WERI-Rb-1 (cell line): ENCODE measurements at regions not wholly inside any gene's neighbourhood (a gene's known extent, or its start where the extent isn't known, plus 50 kb on each side); places are given as distances from the start of the nearest gene placed in this dataset.

Experiments used
- DNase-seq: peaks from one replicate; pipeline ENCODE4 v3.0.0-alpha.2; 2020
- H3K27ac ChIP-seq: fragments of 250-450 bp; sonication (Bioruptor Pico); 2 replicates; pipeline ENCODE4 v1.5.1; 2020; ENCODE audit warnings: mild to moderate bottlenecking, moderate library complexity
- H3K27me3 ChIP-seq: fragments of 250-450 bp; sonication (Bioruptor Pico); 2 replicates; pipeline ENCODE4 v1.5.1; 2021; ENCODE audit warnings: mild to moderate bottlenecking, low read depth, moderate library complexity; ENCODE audit not compliant: insufficient read depth, severe bottlenecking
- H3K36me3 ChIP-seq: fragments of 250-450 bp; sonication (Bioruptor Pico); 2 replicates; pipeline ENCODE4 v1.5.1; 2020; ENCODE audit warnings: mild to moderate bottlenecking, moderate library complexity
- H3K4me3 ChIP-seq: 2 replicates; pipeline ENCODE4 v1.5.1; 2011; ENCODE audit warnings: low read depth, mild to moderate bottlenecking, control low read depth, low read length
- H3K9me3 ChIP-seq: fragments of 250-450 bp; sonication (Bioruptor Pico); 2 replicates; pipeline ENCODE4 v1.5.1; 2021; ENCODE audit warnings: mild to moderate bottlenecking, moderate library complexity; ENCODE audit not compliant: severe bottlenecking
- CTCF ChIP-seq: IDR thresholded peaks from 2 replicates; pipeline ENCODE4 v1.5.1; 2011; ENCODE audit warnings: low read depth, mild to moderate bottlenecking, control low read depth, inconsistent platforms, low read length

GRCh38 chr2:138842341-138842740 lies 62.2 kb upstream of the NXPH2 start:
- Histone ChIP-seq H3K9me3 (no peaks in the 10 kb centered on the region), H3K27ac (no peak overlapping the region), H3K4me3 (no peak overlapping the region), H3K36me3 (no peaks in the 10 kb centered on the region), H3K27me3 (no peaks in the 10 kb centered on the region)
- no peak for DNase-seq
- TF ChIP-seq CTCF, result no peak

- DNase-seq, result no peak
- Histone ChIP-seq H3K27me3 (no peaks in the 10 kb centered on the region), H3K9me3 (no peaks in the 10 kb centered on the region), H3K36me3 (no peaks in the 10 kb centered on the region), H3K27ac (no peak overlapping the region), H3K4me3 (no peak overlapping the region)
- TF ChIP-seq CTCF, result no peak
Observed at GRCh38 chr2:138841459-138841858, 61.3 kb upstream of the NXPH2 start.

GRCh38 chr2:138838851-138839620 lies 58.8 kb upstream of the NXPH2 start:
- H3K4me3 ChIP-seq, result no peak overlapping the region
- no peak for TF ChIP-seq CTCF
- no peak for DNase-seq
- H3K27ac ChIP-seq, result no peak overlapping the region
- no peaks in the 10 kb centered on the region for H3K27me3 ChIP-seq
- H3K36me3 ChIP-seq, result no peaks in the 10 kb centered on the region
- H3K9me3 ChIP-seq, result no peaks in the 10 kb centered on the region

- H3K4me3 ChIP-seq, result no peak overlapping the region
- no peak for TF ChIP-seq CTCF
- no peaks in the 10 kb centered on the region for H3K9me3 ChIP-seq
- H3K36me3 ChIP-seq, result no peaks in the 10 kb centered on the region
- H3K27me3 ChIP-seq, result no peaks in the 10 kb centered on the region
- no peak overlapping the region for H3K27ac ChIP-seq
- DNase-seq, result no peak
Observed at GRCh38 chr2:138831691-138832090, 51.5 kb upstream of the NXPH2 start.

GRCh38 chr2:138831154-138831553 lies 51.0 kb upstream of the NXPH2 start:
- H3K27ac ChIP-seq, result no peak overlapping the region

More at GRCh38 chr2:138831154-138831553, 51.0 kb upstream of the NXPH2 start:
- Histone ChIP-seq H3K36me3 (no peaks in the 10 kb centered on the region), H3K27me3 (no peaks in the 10 kb centered on the region), H3K4me3 (no peak overlapping the region), H3K9me3 (no peaks in the 10 kb centered on the region)
- DNase-seq, result no peak
- TF ChIP-seq CTCF, result no peak
